SK-N-SH (cell line): ENCODE measurements at regions not wholly inside any gene's neighbourhood (a gene's known extent, or its start where the extent isn't known, plus 50 kb on each side); places are given as distances from the start of the nearest gene placed in this dataset.

ENCODE experiments used
- CTCF ChIA-PET: fragments of 300-600, 350-600 bp; formaldehyde crosslinking; extraction: SDS; loops from one replicate; lab custom pipeline; 2021; lab: Yijun Ruan, JAX
- POLR2A ChIA-PET: fragments of 350-600 bp; sonication (Branson Sonifier 250); formaldehyde crosslinking; extraction: SDS; loops from one replicate; lab custom pipeline; 2020; ENCODE audit warnings: antibody characterized with exemption, inconsistent platforms; lab: Yijun Ruan, JAX
- DNase-seq: peaks from one replicate; pipeline ENCODE4 v3.0.0; 2012
- H2AFZ ChIP-seq: fragments of 200-600 bp; sonication (generic); 2 replicates; pipeline ENCODE4 v1.8.1; 2016; ENCODE audit warnings: antibody characterized with exemption, mild to moderate bottlenecking, low read depth
- H3F3A ChIP-seq: fragments of 200-600 bp; sonication (generic); replicated peaks from 2 replicates; pipeline ENCODE3; 2016; ENCODE audit warnings: antibody characterized with exemption, mild to moderate bottlenecking; ENCODE audit not compliant: insufficient read depth
- H3K27ac ChIP-seq, 2 experiments: fragments of 200-500 bp in 1 of 2; fragments of 200-600 bp in 1 of 2; sonication (Bioruptor generic) in 1 of 2; sonication (generic), shearing (Covaris generic) in 1 of 2; 2 replicates each; pipeline versions ENCODE4 v1.5.1 to v1.6.1; 2014 to 2016; ENCODE audit warnings: low read depth in 2 of 2, inconsistent platforms in 1 of 2, low read length in 1 of 2, mild to moderate bottlenecking in 1 of 2, mixed read lengths in 1 of 2
- H3K27me3 ChIP-seq: fragments of 200-600 bp; sonication (generic), shearing (Covaris generic); 2 replicates; pipeline ENCODE4 v1.6.1; 2016; ENCODE audit warnings: mixed run types; ENCODE audit not compliant: insufficient read depth
- H3K36me3 ChIP-seq, 2 experiments: fragments of 200-500 bp in 1 of 2; fragments of 200-600 bp in 1 of 2; sonication (Bioruptor generic) in 1 of 2; sonication (generic) in 1 of 2; replicated peaks in 1 of 2; 2 replicates each; pipeline versions ENCODE3 to v1.5.1; 2014 to 2016; ENCODE audit warnings: low read length in 1 of 2, mild to moderate bottlenecking in 1 of 2; ENCODE audit not compliant: insufficient read depth in 2 of 2, control insufficient read depth in 1 of 2
- H3K4me1 ChIP-seq, 2 experiments: fragments of 200-500 bp in 1 of 2; fragments of 200-600 bp in 1 of 2; sonication (Bioruptor generic) in 1 of 2; sonication (generic), shearing (Covaris generic) in 1 of 2; 2 replicates each; pipeline versions ENCODE4 v1.5.1 to v1.6.1; 2014 to 2016; ENCODE audit warnings: low read depth in 1 of 2, low read length in 1 of 2, mixed run types in 1 of 2; ENCODE audit not compliant: insufficient read depth in 2 of 2, control insufficient read depth in 1 of 2
- H3K4me2 ChIP-seq: fragments of 200-600 bp; sonication (generic), shearing (Covaris generic); 2 replicates; pipeline ENCODE4 v1.6.1; 2017; ENCODE audit warnings: mixed run types
- H3K4me3 ChIP-seq, 2 experiments: fragments of 200-500 bp in 1 of 2; fragments of 200-600 bp in 1 of 2; sonication (Bioruptor generic) in 1 of 2; sonication (generic), shearing (Covaris generic) in 1 of 2; 2 replicates each; pipeline versions ENCODE4 v1.5.1 to v1.8.1; 2014 to 2016; ENCODE audit warnings: low read depth in 2 of 2, inconsistent platforms in 1 of 2, low read length in 1 of 2, mild to moderate bottlenecking in 1 of 2, mixed read lengths in 1 of 2, moderate library complexity in 1 of 2
- H3K79me2 ChIP-seq: fragments of 200-600 bp; sonication (generic); 2 replicates; pipeline ENCODE4 v1.8.1; 2017; ENCODE audit warnings: mild to moderate bottlenecking; ENCODE audit not compliant: insufficient read depth
- H3K9ac ChIP-seq: fragments of 200-600 bp; sonication (generic); 2 replicates; pipeline ENCODE4 v1.6.1; 2017; ENCODE audit warnings: mixed run types
- H3K9me2 ChIP-seq: fragments of 200-600 bp; sonication (generic); 2 replicates; pipeline ENCODE4 v1.6.1; 2017; ENCODE audit warnings: mixed run types
- H3K9me3 ChIP-seq: fragments of 200-600 bp; sonication (generic); 2 replicates; pipeline ENCODE4 v1.6.1; 2017; ENCODE audit warnings: mixed run types, mild to moderate bottlenecking, moderate library complexity
- H4K20me1 ChIP-seq: fragments of 200-600 bp; sonication (generic); 2 replicates; pipeline ENCODE4 v1.6.1; 2017; ENCODE audit warnings: mild to moderate bottlenecking, mixed run types; ENCODE audit not compliant: insufficient read depth
- EZH2phosphoT487 ChIP-seq: fragments of 200-600 bp; sonication (generic); IDR thresholded peaks from 2 replicates; pipeline ENCODE4 v1.6.1; 2017; ENCODE audit warnings: low read depth, mixed run types, mild to moderate bottlenecking, antibody characterized with exemption, moderate library complexity, borderline replicate concordance
- FOSL2 ChIP-seq: IDR thresholded peaks from 2 replicates; pipeline ENCODE4 v1.4.0; 2012; ENCODE audit warnings: low read depth, mild to moderate bottlenecking, moderate library complexity, borderline replicate concordance
- JUND ChIP-seq: IDR thresholded peaks from 2 replicates; pipeline ENCODE4 v1.4.0; 2012
- MXI1 ChIP-seq: IDR thresholded peaks from 2 replicates; pipeline ENCODE4 v1.6.1; 2012; ENCODE audit warnings: mild to moderate bottlenecking, low read depth, low read length, improper control_type of control experiment
- NFIC ChIP-seq: IDR thresholded peaks from 2 replicates; pipeline ENCODE4 v1.4.0; 2012; ENCODE audit warnings: borderline replicate concordance
- PBX3 ChIP-seq: IDR thresholded peaks from 2 replicates; pipeline ENCODE4; 2012
- POLR2AphosphoS5 ChIP-seq: IDR thresholded peaks from 2 replicates; pipeline ENCODE4 v1.6.1; 2012; ENCODE audit warnings: low read depth, low read length
- REST ChIP-seq: IDR thresholded peaks from 2 replicates; pipeline ENCODE4 v1.6.1; 2012; ENCODE audit warnings: mild to moderate bottlenecking, low read depth, low read length, moderate library complexity

GRCh38 chr18:29164020-29164706 lies 987.2 kb upstream of the CDH2 start (continued):
- TF ChIP-seq PBX3 (peak; percentile 76), MXI1 (no peak), EZH2phosphoT487 (no peak), REST (no peak), FOSL2 (peak; percentile 100)

- CTCF ChIA-PET, result interaction anchor here (0.6 kb wide), 1 partner anchor 20 kb away, joined by 3 read pairs; no protein-coding TSS in a partner anchor
- H3F3A ChIP-seq, result peaks cover 20% of the 10 kb centered on the region
- no peaks in the 10 kb centered on the region for H3K36me3 ChIP-seq
- DNase-seq, result no peak
- no peaks in the 10 kb centered on the region for H3K9me2 ChIP-seq
- peaks cover 0 to 30% of the 10 kb centered on the region in 2 experiments; a peak in 2 of 4 replicates for H3K4me1 ChIP-seq
- no peaks in the 10 kb centered on the region for H3K27me3 ChIP-seq
- POLR2A ChIA-PET, result no interaction called here
- no peaks in the 10 kb centered on the region for H3K9me3 ChIP-seq
- peak overlapping the region; percentile 64; the same call in 1 of the 2 replicates for H3K9ac ChIP-seq
- H3K27ac ChIP-seq, result peak overlapping the region; percentile 74 to 93; a peak in 3 of 4 replicates
- peak overlapping the region; percentile 36 for H2AFZ ChIP-seq
- H3K4me3 ChIP-seq, result no peak overlapping the region
- H4K20me1 ChIP-seq, result no peaks in the 10 kb centered on the region
- H3K4me2 ChIP-seq, result peak overlapping the region; percentile 50
- no peaks in the 10 kb centered on the region for H3K79me2 ChIP-seq
- TF ChIP-seq EZH2phosphoT487, result no peak
- peak; percentile 42; the same call in 1 of the 2 replicates for TF ChIP-seq PBX3
Measured at GRCh38 chr18:29163596-29163995, 986.7 kb upstream of the CDH2 start.

GRCh38 chr18:29161429-29161828 lies 984.5 kb upstream of the CDH2 start:
- Histone ChIP-seq H3K4me2 (no peak overlapping the region), H4K20me1 (no peaks in the 10 kb centered on the region), H3K27me3 (no peaks in the 10 kb centered on the region), H3K27ac (peak overlapping the region; percentile 24 to 27; a peak in 2 of 4 replicates), H3K9ac (no peak overlapping the region), H3F3A (peaks cover 33% of the 10 kb centered on the region), H3K4me1 (peaks cover 0 to 30% of the 10 kb centered on the region in 2 experiments; a peak in 3 of 4 replicates), H3K4me3 (no peak overlapping the region), H3K36me3 (no peaks in the 10 kb centered on the region), H3K9me2 (no peaks in the 10 kb centered on the region), H3K79me2 (no peaks in the 10 kb centered on the region; the same call in 1 of the 2 replicates), H2AFZ (no peak overlapping the region), H3K9me3 (no peaks in the 10 kb centered on the region)
- ChIA-PET POLR2A (no interaction called here), CTCF (no interaction called here)
- no peak for TF ChIP-seq POLR2AphosphoS5
- peak; percentile 10; the same call in 1 of the 2 replicates for TF ChIP-seq JUND
- no peak for TF ChIP-seq NFIC
- DNase-seq, result no peak
